ENCODE measurements at regions not wholly inside any gene's neighbourhood (a gene's known extent, or its start where the extent isn't known, plus 50 kb on each side); places are given as distances from the start of the nearest gene placed in this dataset.

DNA sequence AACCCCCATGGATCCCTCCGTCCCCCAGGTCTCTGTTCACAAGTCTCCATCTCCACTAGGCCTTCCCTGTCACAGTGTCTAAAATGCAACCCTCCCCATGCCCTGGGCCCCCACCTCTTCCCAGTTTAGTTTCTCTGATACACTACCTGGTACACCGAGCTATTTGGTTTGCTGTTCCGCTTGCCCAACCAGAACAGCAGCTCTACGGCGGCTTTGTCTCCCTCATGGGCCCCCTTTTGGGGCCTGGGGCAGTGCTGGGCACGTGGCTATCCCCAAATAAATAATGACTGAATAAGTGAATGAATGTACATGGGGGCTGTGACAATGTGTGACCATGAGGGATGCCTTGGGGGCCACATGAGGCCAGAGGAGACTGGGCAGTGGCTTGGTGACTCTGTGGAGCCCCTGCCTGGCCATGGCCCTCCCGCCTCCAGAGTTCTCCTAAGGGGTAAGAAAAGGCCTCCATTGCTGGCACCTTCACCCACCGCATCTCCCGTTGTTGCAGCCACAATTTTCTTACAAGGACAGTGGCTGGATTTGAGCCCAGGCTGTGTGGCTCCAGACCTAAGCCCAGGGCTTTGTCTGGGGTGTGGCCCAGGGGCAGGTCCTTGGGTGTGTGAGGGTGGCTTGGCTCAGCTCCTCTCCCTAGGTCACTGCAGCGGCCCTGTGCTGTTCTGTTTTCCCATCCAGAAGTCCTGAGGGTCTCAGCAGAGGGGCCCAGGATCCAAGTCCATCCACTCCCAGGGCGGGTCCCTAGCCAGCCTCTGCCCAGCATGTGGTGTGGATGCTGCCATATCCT lies 408.5 kb upstream of the SULF2 start:
- H3K4me2 ChIP-seq (ENCODE audit: insufficient read depth, low read length): no peak overlapping the region
- H3K27ac ChIP-seq (ENCODE audit: low read depth, low read length): no peak overlapping the region
- no peak overlapping the region for H3K4me3 ChIP-seq (ENCODE audit: insufficient read depth, low read length)
- H2AFZ ChIP-seq (ENCODE audit: low read length): no peak overlapping the region
- DNase-seq (ENCODE audit: insufficient read length, low spot score, missing footprints): no peak
- TF ChIP-seq, protein P1, sequence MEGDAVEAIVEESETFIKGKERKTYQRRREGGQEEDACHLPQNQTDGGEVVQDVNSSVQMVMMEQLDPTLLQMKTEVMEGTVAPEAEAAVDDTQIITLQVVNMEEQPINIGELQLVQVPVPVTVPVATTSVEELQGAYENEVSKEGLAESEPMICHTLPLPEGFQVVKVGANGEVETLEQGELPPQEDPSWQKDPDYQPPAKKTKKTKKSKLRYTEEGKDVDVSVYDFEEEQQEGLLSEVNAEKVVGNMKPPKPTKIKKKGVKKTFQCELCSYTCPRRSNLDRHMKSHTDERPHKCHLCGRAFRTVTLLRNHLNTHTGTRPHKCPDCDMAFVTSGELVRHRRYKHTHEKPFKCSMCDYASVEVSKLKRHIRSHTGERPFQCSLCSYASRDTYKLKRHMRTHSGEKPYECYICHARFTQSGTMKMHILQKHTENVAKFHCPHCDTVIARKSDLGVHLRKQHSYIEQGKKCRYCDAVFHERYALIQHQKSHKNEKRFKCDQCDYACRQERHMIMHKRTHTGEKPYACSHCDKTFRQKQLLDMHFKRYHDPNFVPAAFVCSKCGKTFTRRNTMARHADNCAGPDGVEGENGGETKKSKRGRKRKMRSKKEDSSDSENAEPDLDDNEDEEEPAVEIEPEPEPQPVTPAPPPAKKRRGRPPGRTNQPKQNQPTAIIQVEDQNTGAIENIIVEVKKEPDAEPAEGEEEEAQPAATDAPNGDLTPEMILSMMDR (IDR thresholded peaks at IDR 0.05; ENCODE audit: extremely low read depth, low read depth, low read length): no peak
- H4K20me1 ChIP-seq (ENCODE audit: insufficient read depth, low read length): no peaks in the 10 kb centered on the region
- no peaks in the 10 kb centered on the region for H3K4me1 ChIP-seq (ENCODE audit: insufficient read depth, low read length)
- peaks cover 2% of the 10 kb centered on the region for H3K27me3 ChIP-seq (ENCODE audit: insufficient read depth, low read length)
- H3K9me3 ChIP-seq (ENCODE audit: low read depth, low read length): no peaks in the 10 kb centered on the region
- no peaks in the 10 kb centered on the region for H3K36me3 ChIP-seq (ENCODE audit: insufficient read depth, low read length)
- H3K79me2 ChIP-seq (ENCODE audit: insufficient read depth, low read length): no peaks in the 10 kb centered on the region

DNA sequence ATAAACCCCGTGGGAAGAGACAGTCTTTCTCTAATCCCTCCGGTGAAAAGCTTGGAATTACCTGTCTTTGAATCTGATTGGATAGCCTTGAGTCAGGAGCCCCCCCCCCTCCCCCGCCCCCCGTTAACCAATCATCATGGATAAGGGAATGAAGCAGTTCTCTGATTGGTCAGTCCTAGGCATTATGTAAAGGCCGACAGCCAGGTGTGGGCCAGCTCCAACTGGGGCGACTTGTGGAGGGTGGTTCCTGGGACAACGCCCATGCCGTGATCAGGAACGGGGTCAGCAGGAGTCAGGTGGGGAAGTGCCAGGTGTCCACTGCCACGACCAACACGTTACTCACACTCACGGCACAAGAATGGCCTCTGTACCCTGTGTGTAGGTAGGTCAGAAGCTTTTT lies 406.8 kb upstream of the SULF2 start:
- Histone ChIP-seq H2AFZ (ENCODE audit: low read length) (no peak overlapping the region), H3K4me3 (ENCODE audit: insufficient read depth, low read length) (no peak overlapping the region)

DNA sequence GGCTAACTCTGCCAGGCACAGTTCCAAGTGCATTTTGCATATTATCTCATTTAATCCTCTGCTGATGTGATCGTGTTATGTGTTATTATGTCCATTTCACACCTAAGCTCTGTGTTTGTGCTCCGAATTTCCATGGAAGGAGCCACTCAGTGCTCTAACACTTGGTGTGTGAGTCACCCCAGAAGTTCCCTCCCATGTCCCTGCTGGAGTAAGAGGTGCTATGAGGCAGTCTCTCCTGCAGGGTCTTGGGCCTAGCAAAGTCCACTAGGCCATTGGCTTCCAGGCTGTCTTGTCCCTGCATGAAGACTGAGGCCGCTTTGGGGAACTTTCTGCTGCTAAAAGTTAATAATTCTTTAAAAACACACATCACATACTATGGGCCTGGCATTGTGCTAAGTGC lies 405.9 kb upstream of the SULF2 start:
- Histone ChIP-seq H3K4me2 (ENCODE audit: insufficient read depth, low read length) (no peak overlapping the region), H3K27ac (ENCODE audit: low read depth, low read length) (no peak overlapping the region), H3K79me2 (ENCODE audit: insufficient read depth, low read length) (no peaks in the 10 kb centered on the region), H3K4me3 (ENCODE audit: insufficient read depth, low read length) (no peak overlapping the region), H3K9me3 (ENCODE audit: low read depth, low read length) (no peaks in the 10 kb centered on the region), H3K36me3 (ENCODE audit: insufficient read depth, low read length) (no peaks in the 10 kb centered on the region), H4K20me1 (ENCODE audit: insufficient read depth, low read length) (no peaks in the 10 kb centered on the region), H3K27me3 (ENCODE audit: insufficient read depth, low read length) (peaks cover 2% of the 10 kb centered on the region), H2AFZ (ENCODE audit: low read length) (no peak overlapping the region), H3K4me1 (ENCODE audit: insufficient read depth, low read length) (peaks cover 20% of the 10 kb centered on the region)
- no peak for DNase-seq (ENCODE audit: insufficient read length, low spot score, missing footprints)
- TF ChIP-seq, protein P1 (IDR thresholded peaks at IDR 0.05; ENCODE audit: extremely low read depth, low read depth, low read length): no peak

More for the DNA sequence above, 406.8 kb upstream of the SULF2 start:
- no peaks in the 10 kb centered on the region for H3K79me2 ChIP-seq (ENCODE audit: insufficient read depth, low read length)
- no peak for DNase-seq (ENCODE audit: insufficient read length, low spot score, missing footprints)
- H3K9me3 ChIP-seq (ENCODE audit: low read depth, low read length): no peaks in the 10 kb centered on the region
- no peak overlapping the region for H3K4me2 ChIP-seq (ENCODE audit: insufficient read depth, low read length)
- H3K4me1 ChIP-seq (ENCODE audit: insufficient read depth, low read length): peaks cover 11% of the 10 kb centered on the region
- H4K20me1 ChIP-seq (ENCODE audit: insufficient read depth, low read length): no peaks in the 10 kb centered on the region
- H3K27me3 ChIP-seq (ENCODE audit: insufficient read depth, low read length): peaks cover 2% of the 10 kb centered on the region
- TF ChIP-seq, protein P1 (IDR thresholded peaks at IDR 0.05; ENCODE audit: extremely low read depth, low read depth, low read length): no peak
- H3K27ac ChIP-seq (ENCODE audit: low read depth, low read length): no peak overlapping the region
- no peaks in the 10 kb centered on the region for H3K36me3 ChIP-seq (ENCODE audit: insufficient read depth, low read length)

DNA sequence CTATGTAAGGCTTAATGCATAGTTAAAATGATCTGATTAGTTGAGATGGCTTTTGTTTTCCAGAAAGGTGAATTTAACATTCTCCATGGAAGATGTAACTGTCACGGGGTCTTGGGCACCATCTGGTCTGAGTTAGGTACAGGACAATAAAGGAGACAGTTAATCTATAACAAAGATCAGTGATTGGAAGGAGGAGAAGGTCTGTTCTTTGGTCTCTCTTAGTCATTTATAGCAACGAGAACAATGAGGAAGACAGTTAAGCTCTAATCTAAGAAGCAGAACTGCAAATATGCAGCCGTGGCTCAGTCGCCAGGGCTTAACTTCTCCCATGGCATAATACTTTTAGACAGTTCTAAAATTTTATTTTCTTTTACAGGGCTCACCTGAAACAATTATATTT lies 405.5 kb upstream of the SULF2 start:
- no peaks in the 10 kb centered on the region for H3K36me3 ChIP-seq (ENCODE audit: insufficient read depth, low read length)
- H3K79me2 ChIP-seq (ENCODE audit: insufficient read depth, low read length): no peaks in the 10 kb centered on the region
- TF ChIP-seq, protein P1 (IDR thresholded peaks at IDR 0.05; ENCODE audit: extremely low read depth, low read depth, low read length): no peak
- peaks cover 21% of the 10 kb centered on the region for H3K4me1 ChIP-seq (ENCODE audit: insufficient read depth, low read length)
- no peak overlapping the region for H3K4me3 ChIP-seq (ENCODE audit: insufficient read depth, low read length)
- no peak overlapping the region for H3K27ac ChIP-seq (ENCODE audit: low read depth, low read length)
- no peaks in the 10 kb centered on the region for H4K20me1 ChIP-seq (ENCODE audit: insufficient read depth, low read length)
- H2AFZ ChIP-seq (ENCODE audit: low read length): no peak overlapping the region
- H3K27me3 ChIP-seq (ENCODE audit: insufficient read depth, low read length): peaks cover 2% of the 10 kb centered on the region
- no peak overlapping the region for H3K4me2 ChIP-seq (ENCODE audit: insufficient read depth, low read length)
- no peaks in the 10 kb centered on the region for H3K9me3 ChIP-seq (ENCODE audit: low read depth, low read length)
- DNase-seq (ENCODE audit: insufficient read length, low spot score, missing footprints): no peak

Data from osteoblast (primary cell).